Neural progenitor cell (in vitro differentiated cells): ENCODE measurements at regions not wholly inside any gene's neighbourhood (a gene's known extent, or its start where the extent isn't known, plus 50 kb on each side); places are given as distances from the start of the nearest gene placed in this dataset.

Experiments
- DNase-seq: peaks from one replicate; pipeline ENCODE4 v3.0.0-alpha.2; 2016; ENCODE audit warnings: low spot score
- H2AFZ ChIP-seq: fragments of 200-600 bp; sonication (generic); replicated peaks from 2 replicates; pipeline ENCODE4 v1.6.1; 2016; ENCODE audit warnings: antibody characterized with exemption
- H3F3A ChIP-seq: fragments of 200-600 bp; sonication (generic); 2 replicates; pipeline ENCODE4 v1.6.1; 2016; ENCODE audit warnings: antibody characterized with exemption, low read depth
- H3K27ac ChIP-seq: fragments of 200-600 bp; sonication (generic); 2 replicates; pipeline ENCODE4 v1.5.1; 2016; ENCODE audit warnings: mild to moderate bottlenecking
- H3K27me3 ChIP-seq: fragments of 200-600 bp; sonication (generic); 2 replicates; pipeline ENCODE4 v1.6.1; 2016; ENCODE audit warnings: mild to moderate bottlenecking, moderate library complexity
- H3K36me3 ChIP-seq: fragments of 200-600 bp; sonication (generic); 2 replicates; pipeline ENCODE4 v1.5.1; 2016
- H3K4me1 ChIP-seq: fragments of 200-600 bp; sonication (generic); 2 replicates; pipeline ENCODE4 v1.6.1; 2016; ENCODE audit warnings: mixed run types
- H3K4me2 ChIP-seq: fragments of 200-600 bp; sonication (generic); 2 replicates; pipeline ENCODE4 v1.6.1; 2016
- H3K4me3 ChIP-seq: fragments of 200-600 bp; sonication (generic); 2 replicates; pipeline ENCODE4 v1.5.1; 2016
- H3K79me2 ChIP-seq: fragments of 200-600 bp; sonication (generic); 2 replicates; pipeline ENCODE4 v1.6.1; 2016; ENCODE audit warnings: low read depth
- H3K9ac ChIP-seq: fragments of 200-600 bp; sonication (generic); 2 replicates; pipeline ENCODE4 v1.6.1; 2016
- H3K9me3 ChIP-seq: fragments of 200-600 bp; sonication (generic); 2 replicates; pipeline ENCODE4 v1.5.1; 2016; ENCODE audit warnings: low read depth
- H4K20me1 ChIP-seq: fragments of 200-600 bp; sonication (generic); 2 replicates; pipeline ENCODE4 v1.6.1; 2016; ENCODE audit warnings: low read depth
- H3K27ac Mint-ChIP-seq: 3 replicates; pipeline ENCODE4 v1.8.0; 2021; ENCODE audit warnings: mixed read lengths
- H3K27me3 Mint-ChIP-seq: 2 replicates; pipeline ENCODE4 v1.8.0; 2022; ENCODE audit warnings: low read depth, mild to moderate bottlenecking, inconsistent platforms, moderate library complexity, mixed read lengths; ENCODE audit not compliant: insufficient read depth
- H3K36me3 Mint-ChIP-seq: 3 replicates; pipeline ENCODE4 v1.8.0; 2021; ENCODE audit warnings: mixed read lengths
- H3K4me1 Mint-ChIP-seq: 3 replicates; pipeline ENCODE4 v1.8.0; 2021; ENCODE audit warnings: mixed read lengths
- H3K4me3 Mint-ChIP-seq: 3 replicates; pipeline ENCODE4 v1.8.0; 2021; ENCODE audit warnings: mild to moderate bottlenecking, moderate library complexity, mixed read lengths
- H3K9me3 Mint-ChIP-seq: 3 replicates; pipeline ENCODE4 v1.8.0; 2020; ENCODE audit warnings: mixed read lengths
- EZH2 ChIP-seq: fragments of 200-600 bp; sonication (generic); IDR thresholded peaks from 2 replicates; pipeline ENCODE4 v1.6.1; 2017; ENCODE audit warnings: antibody characterized with exemption, mild to moderate bottlenecking, moderate library complexity
- EZH2phosphoT487 ChIP-seq: fragments of 200-600 bp; sonication (generic); IDR thresholded peaks from 2 replicates; pipeline ENCODE4 v1.6.1; 2017; ENCODE audit warnings: antibody characterized with exemption
- TF ChIP-seq, protein P1 (sequence below): fragments of 200-600 bp; sonication (generic); IDR thresholded peaks from 2 replicates; pipeline ENCODE4 v1.5.1; 2017; ENCODE audit warnings: antibody characterized with exemption, mild to moderate bottlenecking

DNA sequence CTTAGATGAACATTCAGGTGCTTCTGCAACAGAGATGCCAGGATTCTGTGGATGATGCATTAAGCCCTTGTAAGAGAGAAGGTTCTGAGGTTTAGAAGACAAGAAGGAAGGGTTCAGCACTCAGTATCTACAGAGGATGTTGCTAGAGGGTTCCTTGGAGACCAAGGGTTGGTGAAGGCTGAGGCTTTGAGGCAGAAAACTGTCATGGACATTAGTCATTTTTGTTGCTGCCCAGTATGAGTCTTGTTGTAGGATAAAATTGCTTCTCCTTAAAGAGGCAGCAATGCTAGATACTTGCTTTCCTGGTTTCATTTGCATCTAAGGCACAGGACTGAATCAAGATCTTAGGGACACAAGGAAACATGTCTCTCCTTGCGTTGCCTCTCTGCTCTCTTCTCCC, 319.4 kb upstream of the NFIA start:
- no peak for TF ChIP-seq EZH2
- TF ChIP-seq, protein P1, sequence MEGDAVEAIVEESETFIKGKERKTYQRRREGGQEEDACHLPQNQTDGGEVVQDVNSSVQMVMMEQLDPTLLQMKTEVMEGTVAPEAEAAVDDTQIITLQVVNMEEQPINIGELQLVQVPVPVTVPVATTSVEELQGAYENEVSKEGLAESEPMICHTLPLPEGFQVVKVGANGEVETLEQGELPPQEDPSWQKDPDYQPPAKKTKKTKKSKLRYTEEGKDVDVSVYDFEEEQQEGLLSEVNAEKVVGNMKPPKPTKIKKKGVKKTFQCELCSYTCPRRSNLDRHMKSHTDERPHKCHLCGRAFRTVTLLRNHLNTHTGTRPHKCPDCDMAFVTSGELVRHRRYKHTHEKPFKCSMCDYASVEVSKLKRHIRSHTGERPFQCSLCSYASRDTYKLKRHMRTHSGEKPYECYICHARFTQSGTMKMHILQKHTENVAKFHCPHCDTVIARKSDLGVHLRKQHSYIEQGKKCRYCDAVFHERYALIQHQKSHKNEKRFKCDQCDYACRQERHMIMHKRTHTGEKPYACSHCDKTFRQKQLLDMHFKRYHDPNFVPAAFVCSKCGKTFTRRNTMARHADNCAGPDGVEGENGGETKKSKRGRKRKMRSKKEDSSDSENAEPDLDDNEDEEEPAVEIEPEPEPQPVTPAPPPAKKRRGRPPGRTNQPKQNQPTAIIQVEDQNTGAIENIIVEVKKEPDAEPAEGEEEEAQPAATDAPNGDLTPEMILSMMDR: no peak
- no peak for TF ChIP-seq EZH2phosphoT487
- Histone ChIP-seq H3K4me3 (no peak overlapping the region), H3K27me3 (no peaks in the 10 kb centered on the region), H3F3A (no peaks in the 10 kb centered on the region), H3K4me2 (no peak overlapping the region), H3K9ac (no peak overlapping the region), H3K4me1 (no peaks in the 10 kb centered on the region), H3K79me2 (no peaks in the 10 kb centered on the region), H3K36me3 (no peaks in the 10 kb centered on the region), H3K9me3 (no peaks in the 10 kb centered on the region), H3K27ac (no peak overlapping the region), H2AFZ (no peak overlapping the region), H4K20me1 (no peaks in the 10 kb centered on the region)
- no peak for DNase-seq
- H3K4me3 Mint-ChIP-seq: no peak overlapping the region
- H3K4me1 Mint-ChIP-seq: peaks cover 4% of the 10 kb centered on the region
- no peak overlapping the region for H3K27ac Mint-ChIP-seq
- no peaks in the 10 kb centered on the region for H3K27me3 Mint-ChIP-seq
- H3K36me3 Mint-ChIP-seq: no peaks in the 10 kb centered on the region
- no peaks in the 10 kb centered on the region for H3K9me3 Mint-ChIP-seq

DNA sequence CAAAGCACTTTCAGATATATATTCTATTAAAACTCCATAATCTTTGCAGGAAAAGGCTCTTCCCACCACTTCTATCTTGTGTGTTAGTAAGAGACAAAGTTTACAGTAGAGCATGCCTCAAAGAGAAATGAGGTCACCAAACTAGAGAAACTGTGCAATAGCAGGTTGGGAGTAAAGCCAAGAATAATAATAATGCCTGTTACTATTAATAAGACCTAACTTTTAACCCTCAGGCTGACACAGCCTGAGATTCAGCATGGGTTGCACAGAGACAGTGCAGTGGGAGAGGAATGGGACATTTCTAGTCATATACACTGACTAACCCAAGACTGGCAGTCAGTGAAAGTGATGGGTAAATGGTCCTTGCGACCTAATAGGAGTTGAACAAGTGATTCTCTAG, 320.2 kb upstream of the NFIA start:
- Mint-ChIP-seq H3K36me3 (no peaks in the 10 kb centered on the region), H3K27me3 (no peaks in the 10 kb centered on the region), H3K9me3 (no peaks in the 10 kb centered on the region), H3K27ac (no peak overlapping the region), H3K4me1 (peaks cover 4% of the 10 kb centered on the region), H3K4me3 (no peak overlapping the region)
- Histone ChIP-seq H3K4me1 (no peaks in the 10 kb centered on the region), H2AFZ (no peak overlapping the region), H3K27ac (no peak overlapping the region), H3K9me3 (no peaks in the 10 kb centered on the region), H3K4me3 (no peak overlapping the region), H4K20me1 (no peaks in the 10 kb centered on the region), H3K36me3 (no peaks in the 10 kb centered on the region), H3F3A (no peaks in the 10 kb centered on the region), H3K27me3 (no peaks in the 10 kb centered on the region), H3K4me2 (no peak overlapping the region), H3K9ac (no peak overlapping the region), H3K79me2 (no peaks in the 10 kb centered on the region)
- DNase-seq: no peak
- TF ChIP-seq EZH2phosphoT487 (no peak), EZH2 (no peak)
- TF ChIP-seq, protein P1: no peak

DNA sequence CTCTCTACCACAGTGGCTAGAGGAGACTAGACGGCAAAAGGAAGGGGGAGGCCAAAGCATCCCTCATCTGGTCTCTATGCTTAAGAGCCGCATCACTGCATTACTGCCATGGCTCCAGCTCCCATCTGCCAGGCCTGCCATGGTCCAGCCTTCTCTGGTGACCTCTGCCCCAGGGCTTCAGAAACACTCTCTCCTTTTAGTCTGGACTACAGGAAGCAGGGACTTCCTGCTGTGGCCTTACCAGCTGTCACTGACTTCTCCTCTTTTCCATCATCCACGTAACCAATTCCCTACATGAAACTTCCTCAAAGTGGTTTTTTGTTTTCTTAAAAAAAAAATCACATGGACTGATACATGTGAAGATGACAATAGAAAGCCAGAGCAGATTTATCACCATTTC, 323.1 kb upstream of the NFIA start:
- no peaks in the 10 kb centered on the region for H3K36me3 Mint-ChIP-seq
- Histone ChIP-seq H3F3A (no peaks in the 10 kb centered on the region), H3K27me3 (no peaks in the 10 kb centered on the region), H3K4me2 (no peak overlapping the region), H4K20me1 (no peaks in the 10 kb centered on the region), H2AFZ (no peak overlapping the region), H3K9ac (no peak overlapping the region), H3K36me3 (no peaks in the 10 kb centered on the region), H3K4me1 (no peaks in the 10 kb centered on the region), H3K9me3 (no peaks in the 10 kb centered on the region), H3K79me2 (no peaks in the 10 kb centered on the region), H3K4me3 (no peak overlapping the region), H3K27ac (no peak overlapping the region)
- TF ChIP-seq EZH2 (no peak), EZH2phosphoT487 (no peak)
- TF ChIP-seq, protein P1: no peak
- no peak for DNase-seq
- peaks cover 4% of the 10 kb centered on the region for H3K4me1 Mint-ChIP-seq
- no peak overlapping the region for H3K27ac Mint-ChIP-seq
- H3K4me3 Mint-ChIP-seq: no peak overlapping the region
- H3K9me3 Mint-ChIP-seq: no peaks in the 10 kb centered on the region
- H3K27me3 Mint-ChIP-seq: no peaks in the 10 kb centered on the region

DNA sequence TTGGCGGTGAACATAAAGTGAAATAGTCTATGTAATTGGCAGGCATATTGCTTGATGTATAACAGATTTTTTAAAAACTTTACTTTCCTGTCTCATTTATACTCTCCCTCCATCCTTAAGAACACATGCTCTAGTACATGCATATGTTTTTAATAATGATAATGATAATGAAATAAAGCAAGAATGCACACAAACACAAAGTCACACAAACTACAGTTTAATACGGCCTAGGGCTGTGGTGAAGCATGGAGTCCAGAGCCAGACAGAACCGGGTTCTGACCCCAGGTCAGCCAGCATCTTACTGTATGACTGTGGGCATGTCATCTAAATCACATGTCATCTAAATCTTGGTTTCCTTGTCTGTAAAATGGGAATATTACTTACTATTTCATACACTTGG, 324.9 kb upstream of the NFIA start:
- Histone ChIP-seq H3K36me3 (no peaks in the 10 kb centered on the region), H4K20me1 (no peaks in the 10 kb centered on the region), H3K4me2 (no peak overlapping the region), H2AFZ (no peak overlapping the region), H3K9me3 (no peaks in the 10 kb centered on the region), H3K9ac (no peak overlapping the region), H3K79me2 (no peaks in the 10 kb centered on the region), H3K27me3 (no peaks in the 10 kb centered on the region), H3K4me3 (no peak overlapping the region), H3K27ac (no peak overlapping the region), H3K4me1 (no peaks in the 10 kb centered on the region), H3F3A (no peaks in the 10 kb centered on the region)
- no peak overlapping the region for H3K4me3 Mint-ChIP-seq
- no peaks in the 10 kb centered on the region for H3K9me3 Mint-ChIP-seq
- no peak overlapping the region for H3K27ac Mint-ChIP-seq
- TF ChIP-seq, protein P1: no peak
- TF ChIP-seq EZH2phosphoT487: no peak
- no peak for TF ChIP-seq EZH2
- no peaks in the 10 kb centered on the region for H3K27me3 Mint-ChIP-seq
- H3K4me1 Mint-ChIP-seq: peaks cover 4% of the 10 kb centered on the region
- no peaks in the 10 kb centered on the region for H3K36me3 Mint-ChIP-seq
- DNase-seq: no peak
